T47D (cell line): ENCODE measurements at regions not wholly inside any gene's neighbourhood (a gene's known extent, or its start where the extent isn't known, plus 50 kb on each side); places are given as distances from the start of the nearest gene placed in this dataset.
"Not testable (repeated sequence)": the region's sequence is repeated elsewhere in the genome, so short reads cannot be mapped to it uniquely, and the experiment has no call there.

Source experiments
- DNase-seq, 2 experiments: peaks; one replicate each; pipeline versions ENCODE4 v3.0.0 to v3.0.0-alpha.2; 2011 to 2012; ENCODE audit warnings: low read depth in 1 of 2, low spot score in 1 of 2
- JUND ChIP-seq: IDR thresholded peaks from 2 replicates; pipeline ENCODE4 v1.6.1; 2012; ENCODE audit warnings: low read depth
- in situ Hi-C: cut with HindIII; loops from 2 replicates; pipeline ENCODE4 v1.10.0; 2016; ENCODE audit warnings: low sequenced_read_pairs, low pct_unique_long_range_greater_than_20kb

GRCh38 chr1:37175666-37176215, 141.4 kb upstream of the GRIK3 start:
- in situ Hi-C loops, result no loop called here
- no peak for DNase-seq
- TF ChIP-seq JUND, result no peak

- in situ Hi-C loops, result no loop called here
- DNase-seq, result no peak
- no peak for TF ChIP-seq JUND
Observed at GRCh38 chr1:37176269-37176668, 142.0 kb upstream of the GRIK3 start.

- in situ Hi-C loops, result no loop called here
- TF ChIP-seq JUND, result no peak
- DNase-seq, result peak; percentile 18 to 82
Observed at GRCh38 chr1:37177230-37177864, 143.0 kb upstream of the GRIK3 start.

GRCh38 chr1:37181425-37181824, 147.1 kb upstream of the GRIK3 start:
- in situ Hi-C loops, result no loop called here
- no peak for TF ChIP-seq JUND
- no peak for DNase-seq

DNA sequence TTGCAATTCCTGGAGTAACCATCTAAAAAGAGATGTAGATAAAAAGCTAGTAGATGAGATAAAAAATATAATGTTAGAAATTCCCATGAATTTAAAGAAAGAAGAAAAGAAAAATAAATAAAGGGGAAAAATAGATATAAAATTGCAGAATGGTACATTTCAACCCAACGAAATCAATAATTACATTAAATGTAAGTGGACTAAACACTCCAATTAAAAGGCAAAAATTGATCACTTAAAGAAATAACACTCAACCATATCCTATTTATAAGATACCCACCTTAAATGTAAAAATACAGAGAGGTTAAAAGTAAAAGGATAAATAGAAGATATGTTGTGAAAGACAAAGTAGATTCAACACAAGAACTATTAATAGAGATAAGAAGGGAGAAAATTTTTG, 150.5 kb upstream of the GRIK3 start:
- in situ Hi-C loops, result no loop called here
- no peak for DNase-seq
- no peak for TF ChIP-seq JUND

DNA sequence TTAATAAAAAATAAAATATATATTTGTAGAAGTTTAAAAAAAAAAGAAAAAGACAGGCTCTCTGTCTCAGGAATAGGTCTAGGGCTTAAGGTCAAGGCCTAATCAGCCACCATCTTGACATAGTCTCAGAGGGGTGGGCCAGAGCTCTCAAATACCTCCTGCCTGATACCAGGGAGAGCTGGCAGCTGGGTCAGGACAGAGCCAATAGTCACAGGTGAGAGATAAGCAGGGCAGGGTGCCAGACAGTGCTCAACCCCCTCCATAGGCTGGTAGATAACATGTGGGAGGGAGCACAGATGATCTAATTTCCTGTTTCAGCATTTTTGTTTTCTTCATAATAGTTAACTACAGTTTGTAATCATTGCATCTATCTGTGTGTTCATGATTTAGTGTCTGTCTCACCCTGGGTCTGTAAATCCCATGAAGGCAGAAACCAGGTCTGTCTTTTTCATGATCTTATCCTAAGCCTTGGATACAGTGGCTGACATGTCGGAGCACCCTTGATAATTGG, 152.0 kb upstream of the GRIK3 start:
- in situ Hi-C loops, result no loop called here
- no peak for DNase-seq
- no peak for TF ChIP-seq JUND

- in situ Hi-C loops, result no loop called here
- no peak for DNase-seq
- TF ChIP-seq JUND, result no peak
Observed at GRCh38 chr1:37189111-37189510, 154.8 kb upstream of the GRIK3 start.

GRCh38 chr1:37197411-37197810, 163.1 kb upstream of the GRIK3 start:
- DNase-seq, result no peak
- in situ Hi-C loops, result no loop called here
- TF ChIP-seq JUND, result no peak

DNA sequence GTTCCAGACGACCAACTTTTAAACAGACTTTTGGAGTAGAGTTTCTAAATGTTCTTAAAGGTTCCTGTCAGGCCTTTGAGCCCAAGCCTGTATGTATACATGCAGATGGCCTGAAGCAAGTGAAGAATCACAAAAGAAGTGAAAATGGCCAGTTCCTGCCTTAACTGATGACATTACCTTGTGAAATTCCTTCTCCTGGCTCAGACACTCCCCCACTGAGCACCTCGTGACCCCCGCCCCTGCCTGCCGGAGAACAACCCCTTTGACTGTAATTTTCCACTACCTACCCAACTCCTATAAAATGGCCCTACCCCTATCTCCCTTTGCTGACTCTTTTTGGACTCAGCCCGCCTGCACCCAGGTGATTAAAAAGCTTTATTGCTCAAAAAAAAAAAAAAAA, 180.0 kb upstream of the GRIK3 start:
- DNase-seq, in situ Hi-C loops: not testable (repeated sequence)

- in situ Hi-C loops, result no loop called here
- no peak for DNase-seq
- no peak for TF ChIP-seq JUND
Observed at GRCh38 chr1:37233606-37234005, 199.3 kb upstream of the GRIK3 start.

- no peak for DNase-seq
- no peak for TF ChIP-seq JUND
- in situ Hi-C loops, result no loop called here
Observed at GRCh38 chr1:37234941-37235418, 200.7 kb upstream of the GRIK3 start.

- TF ChIP-seq JUND, result no peak
- DNase-seq, result no peak
- in situ Hi-C loops, result no loop called here
Observed at GRCh38 chr1:37237948-37238347, 203.6 kb upstream of the GRIK3 start.

DNA sequence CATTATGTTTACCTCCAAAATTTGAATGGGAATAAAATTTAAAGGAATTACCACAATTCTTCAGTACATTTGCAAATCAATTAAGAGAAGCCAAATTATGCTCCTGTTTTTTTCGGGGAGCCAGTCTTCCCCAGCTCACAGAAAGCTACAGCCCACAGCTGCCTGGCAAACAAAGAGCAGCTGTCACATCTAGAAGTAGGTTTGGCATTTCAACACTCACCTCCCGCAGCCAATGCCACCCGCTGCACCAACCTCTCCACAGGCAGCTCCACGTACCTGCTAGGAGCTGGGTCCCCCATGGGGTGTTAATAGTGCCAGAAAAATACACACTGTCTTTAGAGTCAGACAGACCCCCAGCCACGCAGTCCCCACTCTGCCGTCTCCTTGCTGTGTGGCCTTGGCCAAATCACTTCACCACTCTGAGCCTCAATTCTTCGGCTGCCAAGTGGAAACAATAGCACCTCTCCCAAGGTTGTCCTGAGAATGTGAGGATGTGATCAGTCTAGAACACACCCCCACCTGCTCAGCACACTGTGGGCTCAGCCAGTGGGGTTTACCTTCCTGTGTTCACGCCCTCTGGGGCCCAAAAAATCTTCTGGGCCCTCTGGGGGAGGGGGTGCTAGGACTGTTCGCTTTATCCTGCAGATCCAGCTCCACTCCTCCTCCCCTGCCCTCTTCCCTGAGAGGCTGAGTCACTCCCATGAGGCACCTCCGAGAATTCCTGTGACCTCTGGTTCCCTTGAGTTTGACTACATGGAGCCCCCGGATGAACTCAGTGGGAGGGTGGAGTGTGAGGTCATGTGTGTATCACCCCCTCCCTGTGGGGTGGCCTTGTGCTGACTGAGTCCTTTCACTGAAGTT, 204.3 kb upstream of the GRIK3 start:
- in situ Hi-C loops, result no loop called here
- no peak for TF ChIP-seq JUND
- no peak for DNase-seq
